Stimulated activated naive CD8-positive, alpha-beta T cell treated with anti-CD3 and anti-CD28 coated beads, Interleukin-15, Interleukin-2, amounts not matched to agents 100 U/mL and 50 U/mL, for 24 hours (primary cell): ENCODE measurements at regions not wholly inside any gene's neighbourhood (a gene's known extent, or its start where the extent isn't known, plus 50 kb on each side); places are given as distances from the start of the nearest gene placed in this dataset.

Experiments used
- ATAC-seq: fragments of 150-1000 bp; cut with Tn5 transposase; one replicate; pipeline ENCODE4 v1.10.0; 2021
- DNase-seq: peaks from one replicate; pipeline ENCODE4 v3.0.0; 2021

DNA sequence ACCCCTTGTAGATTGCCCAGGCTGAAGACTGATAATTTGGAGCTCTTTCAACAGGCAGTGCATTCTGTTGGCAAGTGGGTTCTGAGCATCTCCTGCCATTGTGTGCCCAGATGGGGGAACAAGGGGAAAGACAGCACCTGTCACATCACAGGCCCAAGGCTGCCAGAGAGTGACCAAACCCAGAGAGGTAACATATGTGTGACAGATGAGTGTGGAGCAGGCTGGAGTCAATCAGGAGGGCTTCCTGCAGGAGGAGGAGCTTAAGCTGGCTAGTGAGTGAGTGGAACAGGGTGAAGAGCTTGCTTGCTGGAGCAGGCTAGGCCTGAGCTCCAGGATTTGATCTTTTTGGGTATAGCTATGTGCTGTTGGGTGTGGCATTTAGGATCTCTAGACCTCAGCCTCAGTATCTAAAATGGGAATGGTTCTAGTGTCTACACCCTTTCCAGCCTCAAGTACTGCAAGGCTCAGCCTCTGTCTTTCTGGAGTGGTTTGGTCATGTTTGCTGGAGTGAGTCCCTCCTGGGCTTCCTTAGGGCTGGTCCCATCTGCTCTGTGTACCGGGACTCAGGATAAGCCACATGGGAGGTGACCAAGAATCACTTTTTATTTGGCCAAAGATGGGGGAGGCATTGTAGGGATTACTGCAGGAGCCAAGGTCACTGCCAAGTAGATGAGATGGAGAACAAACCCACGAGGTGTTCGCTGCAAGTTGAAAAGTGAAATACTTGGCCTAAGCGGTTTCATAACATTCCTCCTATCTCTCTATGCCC, 152.4 kb upstream of the TSHZ3 start:
- ATAC-seq, result no peak
- no peak for DNase-seq

- ATAC-seq, result no peak
- DNase-seq, result no peak
Observed at GRCh38 chr19:31502536-31503170, 153.4 kb upstream of the TSHZ3 start.

DNA sequence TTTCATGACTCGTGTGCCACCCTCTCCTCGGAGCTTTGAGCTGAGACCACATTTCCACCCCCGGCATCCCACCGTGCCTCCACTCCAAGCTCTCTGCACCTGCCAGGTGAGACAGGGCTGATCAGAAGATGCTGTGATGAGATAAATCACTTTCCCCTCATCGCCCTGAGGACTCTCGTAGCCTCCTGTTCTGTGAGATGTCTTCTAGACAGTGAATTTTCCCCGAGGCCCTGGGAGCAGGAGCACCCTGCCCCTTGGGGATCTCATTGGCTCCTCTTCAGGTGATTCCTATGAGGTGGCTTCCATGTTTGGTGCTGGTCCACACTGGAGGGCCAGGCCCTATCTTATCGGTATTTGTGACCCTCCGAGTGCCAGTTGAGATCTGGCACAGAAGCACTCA, 154.0 kb upstream of the TSHZ3 start:
- ATAC-seq (no peak), DNase-seq (no peak)

DNA sequence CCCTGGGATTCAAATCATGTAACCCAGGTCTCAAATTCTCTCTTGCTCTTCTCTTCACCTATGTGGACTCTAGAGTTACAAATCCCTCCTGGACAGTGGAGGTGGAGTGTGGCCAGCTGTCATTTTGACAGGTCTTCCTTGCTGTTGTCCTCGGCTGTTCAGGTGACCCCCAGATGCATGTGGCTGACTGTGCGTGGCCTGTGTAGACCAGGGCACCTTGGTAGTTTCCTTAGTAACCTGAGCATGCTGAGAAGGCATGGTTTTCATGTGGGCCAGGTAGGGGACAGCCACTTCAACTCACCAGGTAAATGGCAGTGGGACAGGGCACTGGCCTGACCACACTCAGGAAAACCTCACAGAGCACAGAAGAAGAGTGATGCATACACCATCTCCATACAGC, 155.0 kb upstream of the TSHZ3 start:
- DNase-seq (no peak), ATAC-seq (no peak)

GRCh38 chr19:31505596-31505910, 156.3 kb upstream of the TSHZ3 start:
- ATAC-seq (no peak), DNase-seq (no peak)

DNA sequence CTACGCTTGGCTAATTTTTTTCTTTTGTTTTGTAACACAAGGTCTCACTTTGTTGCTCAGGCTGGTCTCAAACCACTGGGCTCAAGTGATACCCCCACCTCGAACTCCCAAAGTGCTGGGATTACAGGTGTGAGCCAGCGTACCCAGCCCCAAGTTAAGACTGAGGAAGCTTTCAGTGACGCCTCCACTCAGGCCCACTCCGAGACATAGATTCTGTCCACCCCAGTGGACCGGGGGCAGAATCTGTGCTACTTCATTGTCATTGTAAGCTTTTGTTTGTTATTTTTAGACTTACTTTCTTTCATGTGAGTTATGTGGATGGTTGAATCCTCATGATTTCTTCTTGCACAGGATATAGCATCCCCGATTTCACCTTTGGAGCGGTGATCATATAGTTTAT, 156.9 kb upstream of the TSHZ3 start:
- ATAC-seq (no peak), DNase-seq (no peak)

GRCh38 chr19:31510635-31511034, 161.4 kb upstream of the TSHZ3 start:
- no peak for ATAC-seq
- DNase-seq, result no peak

DNA sequence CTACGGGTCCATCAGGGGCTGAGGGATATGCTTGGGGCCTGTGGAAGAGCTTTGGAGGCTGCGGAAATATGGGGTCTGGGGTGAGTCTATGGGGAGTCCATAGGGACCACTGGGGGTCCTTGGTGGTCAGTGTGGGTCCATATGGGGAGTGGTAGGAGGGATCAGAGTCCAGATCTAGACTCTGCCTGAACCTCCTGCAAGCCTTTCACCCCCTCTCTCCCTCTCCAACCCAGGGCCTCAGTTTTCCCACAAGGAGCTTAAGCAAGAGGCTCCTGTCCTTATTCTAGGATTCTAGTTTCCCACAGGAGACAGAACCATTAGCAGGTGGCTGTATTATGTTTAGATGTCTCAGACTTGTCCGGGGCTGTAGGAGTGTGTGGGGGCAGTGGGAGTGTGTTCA, 161.9 kb upstream of the TSHZ3 start:
- DNase-seq (no peak), ATAC-seq (no peak)

DNA sequence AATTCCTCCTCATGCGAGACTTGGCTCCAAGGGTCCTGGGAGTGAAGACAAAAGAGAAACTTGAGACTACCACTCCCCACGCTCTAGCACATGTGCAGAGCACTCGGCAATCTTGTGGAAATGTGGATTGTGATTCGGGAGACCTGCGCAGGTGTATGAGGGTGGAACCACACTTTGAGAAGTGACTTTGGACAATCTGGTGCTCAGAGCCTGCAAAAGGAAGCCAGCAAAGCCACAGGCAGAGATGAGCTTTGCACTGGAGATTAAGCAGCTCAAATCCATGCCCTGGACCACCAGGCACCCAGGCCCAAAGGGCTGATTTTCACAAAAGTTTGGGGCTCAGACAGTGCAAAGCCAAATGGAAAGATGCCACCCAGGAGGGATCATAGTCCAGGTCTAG, 162.5 kb upstream of the TSHZ3 start:
- no peak for ATAC-seq
- no peak for DNase-seq

- ATAC-seq, result no peak
Observed at GRCh38 chr19:31512181-31512970, 163.1 kb upstream of the TSHZ3 start.

DNA sequence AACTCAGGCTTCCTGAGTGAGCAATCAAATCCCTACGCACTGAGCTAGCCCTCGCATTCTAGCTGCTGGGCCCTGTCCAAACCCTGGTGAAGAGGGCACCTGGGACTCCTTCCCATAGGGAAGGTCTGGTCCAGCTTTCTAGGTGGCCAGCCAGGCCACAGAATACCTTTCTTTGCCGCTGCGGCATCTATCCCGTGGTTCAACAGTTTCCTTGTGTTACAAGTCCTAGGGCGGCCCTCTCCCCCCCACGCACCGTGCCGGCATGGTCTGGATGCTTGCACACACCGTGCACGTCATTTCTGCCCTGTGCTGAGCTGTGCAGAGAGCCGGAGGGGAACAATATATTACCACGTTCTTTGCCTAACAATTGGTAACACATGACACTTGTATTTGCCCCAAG, 164.6 kb upstream of the TSHZ3 start:
- ATAC-seq (no peak), DNase-seq (no peak)

More at GRCh38 chr19:31512181-31512970, 163.1 kb upstream of the TSHZ3 start:
- no peak for DNase-seq

- DNase-seq (no peak), ATAC-seq (no peak)
Observed at GRCh38 chr19:31515931-31516330, 166.7 kb upstream of the TSHZ3 start.

DNA sequence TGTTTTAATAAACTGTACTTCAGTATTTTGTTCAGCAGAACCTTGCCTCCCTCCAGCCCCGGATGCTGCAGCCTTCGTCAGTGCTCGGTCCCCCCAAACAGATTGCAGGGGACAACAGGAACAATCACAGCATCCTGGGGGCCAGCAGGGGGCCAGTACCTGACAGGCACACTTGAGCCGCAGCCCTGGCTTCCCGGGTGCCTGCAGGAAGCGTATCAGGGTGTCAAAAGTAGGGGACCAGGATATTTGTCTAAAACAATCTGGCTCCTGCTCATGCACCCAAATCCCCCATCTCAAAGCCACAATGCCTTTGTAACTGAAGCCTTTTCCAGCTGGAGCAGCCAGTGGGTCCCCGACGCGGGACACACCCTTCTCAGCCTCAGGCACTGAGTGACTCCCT, 167.5 kb upstream of the TSHZ3 start:
- DNase-seq, result no peak
- no peak for ATAC-seq

GRCh38 chr19:31517224-31518180, 168.3 kb upstream of the TSHZ3 start:
- DNase-seq, result no peak
- no peak for ATAC-seq

- DNase-seq, result no peak
Observed at GRCh38 chr19:31518216-31519020, 169.2 kb upstream of the TSHZ3 start.

GRCh38 chr19:31519256-31519655, 170.0 kb upstream of the TSHZ3 start:
- ATAC-seq (no peak), DNase-seq (no peak)

More at GRCh38 chr19:31518216-31519020, 169.2 kb upstream of the TSHZ3 start:
- no peak for ATAC-seq

DNA sequence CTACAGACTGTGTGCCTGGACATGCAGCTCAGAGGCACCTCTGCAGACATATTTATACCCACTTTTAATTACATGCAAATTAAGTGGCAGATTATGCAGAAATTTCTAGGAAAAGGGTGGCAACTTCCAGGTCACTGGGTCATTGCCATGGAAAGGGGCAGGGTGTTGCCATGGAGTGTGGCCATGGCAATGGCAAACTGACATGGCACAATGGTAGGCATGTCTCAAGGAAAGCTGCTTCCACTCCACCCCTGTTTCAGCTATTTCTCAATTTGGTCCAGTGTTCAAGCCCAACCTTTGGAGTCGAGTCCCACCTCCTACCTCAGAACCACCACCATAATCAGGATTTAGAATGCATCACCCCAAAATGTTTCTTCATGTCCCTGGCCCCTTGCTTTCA, 170.7 kb upstream of the TSHZ3 start:
- ATAC-seq, result no peak

GRCh38 chr19:31520633-31521032, 171.4 kb upstream of the TSHZ3 start:
- ATAC-seq, result no peak
- no peak for DNase-seq

More for the DNA sequence above, 170.7 kb upstream of the TSHZ3 start:
- DNase-seq, result no peak

GRCh38 chr19:31525610-31526147, 176.4 kb upstream of the TSHZ3 start:
- ATAC-seq (no peak), DNase-seq (no peak)

- DNase-seq, result no peak
- ATAC-seq, result no peak
Observed at GRCh38 chr19:31527443-31527842, 178.2 kb upstream of the TSHZ3 start.

DNA sequence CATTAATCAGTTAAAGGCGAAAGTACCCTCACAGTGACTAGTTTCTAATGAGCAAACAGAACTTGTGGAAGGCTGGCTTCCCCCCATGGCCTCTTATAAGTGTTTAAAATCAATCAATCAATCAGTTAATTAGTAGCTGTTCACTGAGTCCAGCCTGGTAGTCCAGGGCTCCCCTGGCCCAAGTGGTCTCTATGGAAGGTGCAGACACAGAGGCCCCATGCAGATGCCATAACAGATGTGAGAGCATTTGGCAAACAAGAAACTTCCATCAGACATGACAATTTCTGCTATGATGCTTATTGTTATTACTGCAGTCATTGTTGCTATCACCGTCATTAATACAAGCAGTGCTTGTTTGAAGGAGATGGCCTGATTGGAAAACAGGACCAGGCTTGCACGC, 179.0 kb upstream of the TSHZ3 start:
- no peak for DNase-seq
- ATAC-seq, result no peak
